ENCODE measurements at regions not wholly inside any gene's neighbourhood (a gene's known extent, or its start where the extent isn't known, plus 50 kb on each side); places are given as distances from the start of the nearest gene placed in this dataset.

GRCh38 chr20:12331236-12331635 lies 413.5 kb downstream of the BTBD3 start:
- TF ChIP-seq TAF1 (IDR thresholded peaks at IDR 0.05; ENCODE audit: control insufficient read depth, extremely low read depth, insufficient read depth, low read length, severe bottlenecking), result no peak
- TF ChIP-seq ZNF384 (IDR thresholded peaks at IDR 0.05; ENCODE audit: low read depth, low read length), result no peak
- TF ChIP-seq, protein P1, sequence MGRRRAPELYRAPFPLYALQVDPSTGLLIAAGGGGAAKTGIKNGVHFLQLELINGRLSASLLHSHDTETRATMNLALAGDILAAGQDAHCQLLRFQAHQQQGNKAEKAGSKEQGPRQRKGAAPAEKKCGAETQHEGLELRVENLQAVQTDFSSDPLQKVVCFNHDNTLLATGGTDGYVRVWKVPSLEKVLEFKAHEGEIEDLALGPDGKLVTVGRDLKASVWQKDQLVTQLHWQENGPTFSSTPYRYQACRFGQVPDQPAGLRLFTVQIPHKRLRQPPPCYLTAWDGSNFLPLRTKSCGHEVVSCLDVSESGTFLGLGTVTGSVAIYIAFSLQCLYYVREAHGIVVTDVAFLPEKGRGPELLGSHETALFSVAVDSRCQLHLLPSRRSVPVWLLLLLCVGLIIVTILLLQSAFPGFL (CRISPR knock-in tag; IDR thresholded peaks at IDR 0.05), result no peak
